Naive B cell (primary cell): ENCODE measurements at regions not wholly inside any gene's neighbourhood (a gene's known extent, or its start where the extent isn't known, plus 50 kb on each side); places are given as distances from the start of the nearest gene placed in this dataset.

Experiments
- ATAC-seq, 2 donors: fragments of 150-1000 bp; cut with Tn5 transposase; 2 replicates each; pipeline ENCODE4 v1.10.0; 2021; ENCODE audit warnings: low read depth in 2 of 2, mild to moderate bottlenecking in 2 of 2, moderate library complexity in 2 of 2
- DNase-seq: peaks from one replicate; pipeline ENCODE4 v3.0.0; 2022
- H3K27ac Mint-ChIP-seq, 6 donors: one replicate each; pipeline ENCODE4 v1.8.0; 2020 to 2022; ENCODE audit warnings: mild to moderate bottlenecking in 6 of 6, mixed read lengths in 6 of 6, moderate library complexity in 5 of 6, inconsistent platforms in 2 of 6
- H3K27me3 Mint-ChIP-seq, 3 donors: one replicate each; pipeline ENCODE4 v1.8.0; 2021 to 2022; ENCODE audit warnings: mixed read lengths in 3 of 3, mild to moderate bottlenecking in 1 of 3
- H3K36me3 Mint-ChIP-seq, 2 donors: one replicate each; pipeline ENCODE4 v1.8.0; 2020 to 2022; ENCODE audit warnings: mixed read lengths in 2 of 2, inconsistent platforms in 1 of 2, mild to moderate bottlenecking in 1 of 2
- H3K4me1 Mint-ChIP-seq, 3 donors: one replicate each; pipeline ENCODE4 v1.8.0; 2020 to 2022; ENCODE audit warnings: mixed read lengths in 3 of 3, inconsistent platforms in 1 of 3, mild to moderate bottlenecking in 1 of 3, moderate library complexity in 1 of 3
- H3K4me3 Mint-ChIP-seq, 8 donors: one replicate each; pipeline ENCODE4 v1.8.0; 2020 to 2022; ENCODE audit warnings: mild to moderate bottlenecking in 8 of 8, mixed read lengths in 8 of 8, moderate library complexity in 8 of 8, inconsistent platforms in 2 of 8
- H3K9me3 Mint-ChIP-seq, 7 donors: one replicate each; pipeline ENCODE4 v1.8.0; 2020 to 2022; ENCODE audit warnings: mixed read lengths in 7 of 7, mild to moderate bottlenecking in 5 of 7, inconsistent platforms in 2 of 7, moderate library complexity in 1 of 7

DNA sequence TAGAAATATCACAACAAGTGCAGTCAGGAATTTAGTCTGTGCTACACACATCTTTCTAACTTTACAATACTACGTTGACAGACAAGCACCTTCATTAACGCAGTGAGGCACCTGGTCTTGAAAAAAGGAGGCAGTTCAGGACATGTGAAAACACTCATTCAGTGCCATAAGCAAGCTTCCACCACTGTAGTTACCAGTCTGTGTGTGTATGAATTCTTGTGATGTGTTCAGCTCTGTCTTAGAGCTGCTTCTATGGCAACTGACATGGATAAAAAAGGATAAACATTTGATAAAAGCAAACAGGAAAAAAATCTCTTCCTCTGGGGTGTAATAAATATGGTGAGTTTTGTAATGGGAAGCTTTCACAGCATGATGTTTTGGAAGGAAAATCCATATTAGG lies 623.8 kb upstream of the NXPH2 start:
- Mint-ChIP-seq H3K27me3 (no peaks in the 10 kb centered on the region), H3K9me3 (peaks cover 1 to 16% (median 6%) of the 10 kb centered on the region in 7 donors), H3K4me1 (no peaks in the 10 kb centered on the region), H3K4me3 (no peak overlapping the region), H3K36me3 (no peaks in the 10 kb centered on the region), H3K27ac (no peak overlapping the region)
- DNase-seq (no peak), ATAC-seq (no peak)

DNA sequence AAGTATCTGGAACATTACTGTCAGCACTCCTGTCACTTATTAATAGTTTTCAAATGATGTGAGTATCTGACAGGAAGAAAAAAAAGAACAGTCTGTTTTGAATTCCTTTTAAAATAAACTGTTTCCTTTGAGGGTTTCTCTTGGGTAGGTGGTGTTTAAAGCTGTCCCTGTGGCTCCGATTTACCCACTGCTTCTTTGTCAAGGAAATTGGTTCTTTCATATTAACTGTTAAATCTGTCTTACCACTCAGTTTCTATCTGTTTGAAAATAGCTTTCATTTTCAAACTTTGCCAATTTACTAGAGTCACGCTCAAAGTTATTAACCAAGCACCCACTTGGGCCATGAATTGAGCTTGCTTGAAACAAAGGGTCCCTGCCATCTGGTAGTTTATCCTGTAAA lies 614.6 kb upstream of the NXPH2 start:
- ATAC-seq (no peak), DNase-seq (no peak)
- Mint-ChIP-seq H3K9me3 (peaks cover 0 to 13% (median 3%) of the 10 kb centered on the region in 7 donors), H3K27me3 (no peaks in the 10 kb centered on the region), H3K36me3 (no peaks in the 10 kb centered on the region), H3K27ac (no peak overlapping the region), H3K4me1 (no peaks in the 10 kb centered on the region), H3K4me3 (no peak overlapping the region)

DNA sequence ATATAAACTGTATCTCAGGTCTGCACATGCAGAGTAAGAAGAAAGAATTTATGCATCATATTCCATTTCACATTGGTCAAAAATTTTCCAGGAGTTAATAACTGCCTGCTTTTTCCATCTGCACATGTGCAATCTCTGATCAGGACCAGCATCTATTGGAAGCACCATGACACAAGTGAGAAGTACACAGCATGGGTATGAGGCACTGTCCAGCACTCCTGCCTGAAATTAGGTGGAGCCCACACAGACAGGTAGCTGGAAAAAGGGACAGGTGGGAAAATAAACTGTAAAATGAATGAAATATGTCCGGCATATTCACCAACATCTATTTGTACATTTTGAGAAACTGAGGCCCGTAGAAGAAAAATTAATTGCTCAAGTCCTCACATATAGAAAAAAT lies 609.2 kb upstream of the NXPH2 start:
- Mint-ChIP-seq H3K27me3 (no peaks in the 10 kb centered on the region), H3K4me1 (no peaks in the 10 kb centered on the region), H3K36me3 (no peaks in the 10 kb centered on the region), H3K9me3 (peaks cover 0 to 4% (median 0%) of the 10 kb centered on the region in 7 donors), H3K27ac (no peak overlapping the region), H3K4me3 (no peak overlapping the region)
- DNase-seq (no peak), ATAC-seq (no peak)

DNA sequence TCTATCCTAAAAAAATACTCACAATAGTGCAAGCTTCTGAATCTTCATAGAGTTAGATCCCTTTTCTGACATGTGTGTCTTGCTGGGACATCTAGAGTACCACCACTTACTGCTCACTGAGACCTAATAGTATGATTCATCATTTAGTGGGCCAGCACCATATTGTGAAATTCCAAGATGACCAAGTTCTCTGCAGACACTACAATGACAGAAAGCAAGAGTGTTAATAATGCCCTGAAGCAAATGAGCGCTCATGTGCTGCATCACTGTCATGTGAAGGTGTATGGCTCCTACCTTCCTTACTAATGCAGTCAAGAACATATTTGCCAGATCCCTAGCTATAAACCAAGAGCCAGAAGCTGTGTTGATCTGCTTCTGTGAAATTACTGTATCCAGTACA lies 606.2 kb upstream of the NXPH2 start:
- Mint-ChIP-seq H3K4me1 (no peaks in the 10 kb centered on the region), H3K4me3 (no peak overlapping the region), H3K27me3 (no peaks in the 10 kb centered on the region), H3K9me3 (peaks cover 0 to 6% (median 0%) of the 10 kb centered on the region in 7 donors), H3K27ac (no peak overlapping the region), H3K36me3 (no peaks in the 10 kb centered on the region)
- ATAC-seq = no peak
- DNase-seq = no peak

DNA sequence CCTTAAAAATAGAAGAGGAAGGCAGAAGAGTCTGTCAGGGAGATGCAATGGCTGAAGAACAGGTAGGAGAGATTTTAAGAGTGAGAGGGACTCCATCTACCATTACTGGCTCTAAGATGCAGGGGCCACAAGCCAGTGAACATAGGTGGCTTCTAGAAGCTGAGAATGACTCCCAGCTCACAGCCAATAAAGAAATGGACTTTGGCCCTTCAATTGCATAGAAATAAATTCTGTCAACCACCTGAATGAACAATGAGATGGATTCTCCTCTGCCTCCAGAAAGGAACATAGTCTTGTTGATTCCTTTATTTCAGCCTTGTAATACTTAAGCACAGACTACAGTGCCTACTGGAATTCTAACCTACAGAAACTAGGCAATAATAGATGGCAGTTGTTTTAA lies 603.3 kb upstream of the NXPH2 start:
- H3K9me3 Mint-ChIP-seq = peaks cover 0 to 10% (median 0%) of the 10 kb centered on the region in 7 donors
- DNase-seq (no peak), ATAC-seq (no peak)
- no peak overlapping the region for H3K4me3 Mint-ChIP-seq
- H3K27ac Mint-ChIP-seq = no peak overlapping the region
- no peaks in the 10 kb centered on the region for H3K4me1 Mint-ChIP-seq
- H3K36me3 Mint-ChIP-seq = no peaks in the 10 kb centered on the region
- H3K27me3 Mint-ChIP-seq = no peaks in the 10 kb centered on the region

DNA sequence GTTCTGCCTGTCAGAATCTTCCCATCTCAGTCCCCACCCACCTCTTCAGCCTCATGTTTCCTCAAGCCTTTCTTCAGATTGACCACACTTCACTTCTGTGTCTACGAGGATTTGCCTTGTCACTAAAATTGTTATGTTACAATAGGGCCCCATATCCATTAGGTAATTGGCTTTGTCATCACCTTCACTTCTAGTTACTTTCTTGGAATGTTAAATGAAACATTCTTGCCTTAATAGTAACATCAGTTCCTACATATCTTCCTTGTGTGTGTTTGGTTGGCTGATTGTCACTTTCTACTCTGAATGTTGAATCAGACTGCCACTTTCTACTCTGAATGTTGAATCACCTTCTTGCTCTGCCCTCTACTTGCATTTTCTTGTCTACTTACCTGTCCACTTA lies 599.9 kb upstream of the NXPH2 start:
- Mint-ChIP-seq H3K4me1 (no peaks in the 10 kb centered on the region), H3K9me3 (peaks cover 0 to 10% (median 2%) of the 10 kb centered on the region in 7 donors), H3K27me3 (no peaks in the 10 kb centered on the region), H3K27ac (no peak overlapping the region), H3K36me3 (no peaks in the 10 kb centered on the region), H3K4me3 (no peak overlapping the region)
- ATAC-seq = no peak
- DNase-seq = no peak

DNA sequence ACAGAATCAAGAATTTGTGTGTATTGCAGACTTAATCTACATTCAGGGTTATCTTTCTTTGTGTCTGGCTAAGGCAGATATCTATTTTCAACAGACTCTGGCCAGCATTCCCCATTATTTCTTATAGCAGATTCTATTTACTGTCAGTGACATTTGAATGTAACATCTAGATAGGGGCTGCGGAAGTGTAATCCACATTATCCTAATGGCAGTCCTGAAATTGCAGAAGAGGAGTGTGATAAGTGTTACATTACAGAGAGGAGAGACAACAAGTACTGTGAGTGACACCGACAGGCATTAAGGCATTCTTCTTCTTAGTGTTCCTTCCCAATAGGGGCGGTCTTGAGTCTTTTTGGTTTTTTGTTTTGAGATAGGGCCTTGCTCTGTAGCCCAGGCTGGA lies 598.2 kb upstream of the NXPH2 start:
- Mint-ChIP-seq H3K27me3 (no peaks in the 10 kb centered on the region), H3K36me3 (no peaks in the 10 kb centered on the region), H3K4me3 (no peak overlapping the region), H3K4me1 (no peaks in the 10 kb centered on the region), H3K9me3 (peaks cover 0 to 8% (median 0%) of the 10 kb centered on the region in 7 donors), H3K27ac (no peak overlapping the region)
- ATAC-seq (no peak), DNase-seq (no peak)

DNA sequence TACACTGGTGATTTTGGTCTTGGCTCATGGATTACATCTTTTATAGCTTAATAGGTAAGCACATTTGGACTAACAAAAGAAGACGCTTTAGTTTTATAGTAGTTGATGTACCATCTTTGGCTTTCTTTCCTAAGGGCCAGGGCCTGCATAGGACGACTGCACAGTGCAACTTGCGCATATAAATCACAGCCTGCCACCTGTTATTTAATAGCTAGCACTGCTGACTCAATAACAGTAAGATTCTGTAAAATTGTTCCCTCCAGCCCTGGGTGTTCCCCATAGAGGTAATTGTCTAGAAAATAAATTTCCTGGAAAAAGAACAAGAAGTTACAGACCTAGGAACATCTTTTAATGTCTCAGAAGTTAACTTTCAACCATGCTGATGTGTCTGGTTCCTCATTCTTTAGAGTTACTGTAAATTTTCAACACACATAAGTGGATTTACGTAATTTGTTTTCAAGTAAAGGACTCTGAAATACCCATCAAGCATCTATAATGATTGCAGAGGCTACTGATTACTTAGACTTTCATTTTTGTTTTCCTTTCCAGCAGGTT lies 594.2 kb upstream of the NXPH2 start:
- DNase-seq (no peak), ATAC-seq (no peak)
- H3K27me3 Mint-ChIP-seq = no peaks in the 10 kb centered on the region
- peaks cover 0 to 12% (median 5%) of the 10 kb centered on the region in 7 donors for H3K9me3 Mint-ChIP-seq
- H3K27ac Mint-ChIP-seq = no peak overlapping the region
- H3K4me3 Mint-ChIP-seq = no peak overlapping the region
- H3K36me3 Mint-ChIP-seq = no peaks in the 10 kb centered on the region
- no peaks in the 10 kb centered on the region for H3K4me1 Mint-ChIP-seq

DNA sequence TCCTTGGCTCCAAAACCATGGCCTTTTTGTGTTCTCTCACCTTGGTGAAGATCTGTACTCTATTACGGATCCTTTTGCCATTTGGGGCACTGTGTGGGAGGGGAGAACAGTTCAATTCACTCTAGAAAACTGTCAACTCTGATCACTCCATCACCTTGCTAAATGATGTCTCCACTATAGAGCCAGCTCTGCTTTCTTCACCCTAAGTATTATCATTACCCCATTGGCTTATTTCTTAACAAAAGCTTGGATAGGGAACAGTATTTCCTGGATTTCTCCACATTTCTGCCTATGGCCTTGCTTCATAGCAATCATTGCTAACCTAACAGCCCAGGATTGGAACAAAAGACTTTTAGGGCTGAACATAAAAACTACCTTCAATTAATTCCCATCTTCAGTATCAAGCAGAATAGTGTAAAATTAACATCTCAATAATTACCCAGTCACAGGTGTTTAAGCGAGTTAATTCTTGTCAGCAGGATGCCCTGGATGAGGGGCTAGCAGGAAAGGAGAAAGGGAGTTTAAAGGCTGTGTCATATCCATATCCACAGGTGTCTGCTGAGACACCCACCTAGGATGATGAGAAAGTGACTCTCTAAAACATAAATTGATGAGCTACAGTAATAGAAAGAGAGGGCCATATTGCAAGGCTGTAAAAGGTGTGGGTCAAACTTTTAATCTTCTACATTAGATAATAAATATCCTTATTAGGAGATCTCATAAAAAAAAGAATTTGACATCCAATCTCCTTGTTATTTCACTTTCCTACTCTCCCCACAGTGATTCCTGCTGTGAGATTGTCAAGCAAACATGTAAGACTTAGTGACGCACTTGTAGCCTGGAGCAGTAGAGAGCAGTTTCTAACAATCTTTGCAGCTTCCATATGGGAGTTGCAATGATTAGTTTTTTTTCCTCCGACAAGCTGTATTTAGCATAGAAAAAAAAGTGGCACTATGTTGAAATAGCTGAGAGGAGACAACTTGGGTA lies 589.5 kb upstream of the NXPH2 start:
- H3K9me3 Mint-ChIP-seq = peaks cover 0 to 18% (median 4%) of the 10 kb centered on the region in 7 donors
- DNase-seq (no peak), ATAC-seq (no peak)
- no peak overlapping the region for H3K27ac Mint-ChIP-seq
- H3K4me3 Mint-ChIP-seq = no peak overlapping the region
- no peaks in the 10 kb centered on the region for H3K36me3 Mint-ChIP-seq
- H3K4me1 Mint-ChIP-seq = no peaks in the 10 kb centered on the region
- H3K27me3 Mint-ChIP-seq = no peaks in the 10 kb centered on the region

DNA sequence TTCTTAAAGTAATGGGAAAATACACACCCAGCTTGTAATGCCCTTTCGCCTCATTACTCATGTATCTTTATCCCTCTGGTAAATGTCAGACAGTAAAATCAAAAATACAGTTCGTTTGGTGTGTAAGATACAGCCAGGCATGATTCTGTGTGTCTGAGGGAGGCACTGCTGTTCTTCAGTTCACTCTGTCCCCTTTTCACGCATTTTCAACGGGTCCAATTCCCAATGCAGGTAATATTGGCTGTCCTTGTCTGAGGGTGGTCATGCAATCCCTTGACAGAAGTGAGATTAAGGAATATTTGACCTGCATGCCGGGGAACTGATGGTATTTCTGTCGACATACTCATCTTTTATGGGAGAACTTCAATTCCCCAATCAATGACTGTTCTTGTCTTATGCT lies 587.2 kb upstream of the NXPH2 start:
- Mint-ChIP-seq H3K4me3 (no peak overlapping the region), H3K36me3 (no peaks in the 10 kb centered on the region), H3K9me3 (peaks cover 0 to 18% (median 4%) of the 10 kb centered on the region in 7 donors), H3K4me1 (no peaks in the 10 kb centered on the region), H3K27ac (no peak overlapping the region), H3K27me3 (no peaks in the 10 kb centered on the region)
- ATAC-seq = no peak
- DNase-seq = no peak

DNA sequence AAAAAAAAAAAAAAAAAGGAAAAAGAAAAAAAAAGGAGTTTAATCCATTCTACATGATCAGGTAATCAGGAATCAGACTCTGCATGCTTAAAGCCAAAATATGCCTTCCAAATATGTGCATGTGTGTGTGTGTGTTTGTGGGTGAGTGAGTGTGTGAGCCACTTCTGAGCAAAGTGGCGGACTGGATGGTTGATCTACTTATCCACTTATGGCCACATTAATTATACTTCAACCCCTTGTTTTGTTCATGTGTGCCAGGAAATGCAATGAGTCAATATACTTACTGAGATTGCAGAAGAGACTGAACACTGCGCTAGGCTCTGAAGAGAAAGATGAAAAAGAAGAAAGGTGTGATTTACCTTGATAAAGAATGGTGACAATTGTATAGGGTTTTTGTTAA lies 586.5 kb upstream of the NXPH2 start:
- H3K9me3 Mint-ChIP-seq = peaks cover 0 to 14% (median 4%) of the 10 kb centered on the region in 7 donors
- ATAC-seq (no peak), DNase-seq (no peak)
- no peaks in the 10 kb centered on the region for H3K27me3 Mint-ChIP-seq
- H3K27ac Mint-ChIP-seq = no peak overlapping the region
- H3K4me1 Mint-ChIP-seq = no peaks in the 10 kb centered on the region
- H3K4me3 Mint-ChIP-seq = no peak overlapping the region
- H3K36me3 Mint-ChIP-seq = no peaks in the 10 kb centered on the region

DNA sequence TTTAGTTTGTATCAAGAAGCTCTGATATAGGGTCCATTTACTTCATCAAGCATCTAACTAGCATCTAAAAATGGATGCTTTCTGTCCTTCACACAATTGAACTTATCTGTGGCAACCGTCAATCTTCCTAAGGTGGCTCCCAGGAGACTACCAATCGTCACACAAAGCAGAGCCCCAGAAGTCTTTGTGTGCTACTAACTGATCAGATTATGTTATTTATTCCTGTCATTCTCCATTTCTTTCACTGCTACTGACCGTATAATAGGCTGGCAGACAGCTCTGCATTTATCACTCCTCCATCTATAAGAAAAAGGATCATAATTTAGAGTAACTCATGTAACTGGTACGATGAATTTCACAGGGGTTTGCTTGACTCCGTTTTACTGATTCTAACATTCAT lies 585.0 kb upstream of the NXPH2 start:
- Mint-ChIP-seq H3K27ac (no peak overlapping the region), H3K4me3 (no peak overlapping the region)
- no peak for DNase-seq

DNA sequence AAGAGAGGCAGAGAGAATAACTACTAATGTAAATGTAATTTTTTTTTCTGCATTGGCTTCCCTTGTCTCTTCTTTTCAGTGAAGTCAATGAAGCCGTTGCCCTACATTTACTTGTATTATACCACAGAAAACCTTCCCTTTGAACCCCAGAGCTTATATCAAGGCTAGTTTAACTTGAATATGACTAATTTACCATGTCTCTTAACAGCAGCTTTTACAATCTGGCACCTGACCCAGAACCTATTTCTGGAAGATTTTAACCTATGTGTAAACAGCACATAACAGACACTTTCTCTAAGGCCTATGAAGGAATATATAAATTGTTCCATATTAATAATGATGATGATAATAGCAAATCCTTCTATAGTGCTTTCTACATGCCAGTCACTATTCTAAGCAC lies 580.5 kb upstream of the NXPH2 start:
- Mint-ChIP-seq H3K4me3 (no peak overlapping the region), H3K4me1 (no peaks in the 10 kb centered on the region), H3K9me3 (peaks cover 0 to 3% (median 0%) of the 10 kb centered on the region in 7 donors), H3K27me3 (no peaks in the 10 kb centered on the region), H3K27ac (no peak overlapping the region), H3K36me3 (no peaks in the 10 kb centered on the region)
- DNase-seq (no peak), ATAC-seq (no peak)

More for the DNA sequence above, 585.0 kb upstream of the NXPH2 start:
- H3K9me3 Mint-ChIP-seq = peaks cover 0 to 6% (median 2%) of the 10 kb centered on the region in 7 donors
- H3K4me1 Mint-ChIP-seq = no peaks in the 10 kb centered on the region
- no peak for ATAC-seq
- no peaks in the 10 kb centered on the region for H3K27me3 Mint-ChIP-seq
- no peaks in the 10 kb centered on the region for H3K36me3 Mint-ChIP-seq

DNA sequence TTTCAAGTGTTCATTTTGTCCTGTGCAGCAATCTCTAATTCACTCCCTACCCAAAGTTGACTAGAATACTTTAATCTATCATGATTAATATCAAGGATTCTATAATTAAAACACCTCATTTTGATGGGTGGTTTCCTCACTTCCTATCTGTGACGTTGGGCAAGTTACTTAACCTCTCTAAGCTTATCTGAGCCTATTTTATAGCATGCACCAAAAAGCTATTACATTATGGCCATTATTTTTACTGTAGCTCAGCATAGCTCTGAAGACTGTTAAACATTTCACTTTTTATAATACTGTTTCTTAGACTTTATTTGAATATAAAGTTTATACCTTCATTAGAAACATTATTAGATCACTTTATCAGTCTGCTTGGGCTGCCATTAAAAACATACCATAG lies 579.6 kb upstream of the NXPH2 start:
- H3K4me3 Mint-ChIP-seq = no peak overlapping the region
- H3K4me1 Mint-ChIP-seq = no peaks in the 10 kb centered on the region
- H3K27ac Mint-ChIP-seq = no peak overlapping the region
- H3K27me3 Mint-ChIP-seq = no peaks in the 10 kb centered on the region
- H3K36me3 Mint-ChIP-seq = no peaks in the 10 kb centered on the region
- DNase-seq = no peak
- H3K9me3 Mint-ChIP-seq = peaks cover 0 to 3% (median 0%) of the 10 kb centered on the region in 7 donors
- ATAC-seq = no peak
